Tibial nerve (tissue), 4 donors: ENCODE measurements at regions not wholly inside any gene's neighbourhood (a gene's known extent, or its start where the extent isn't known, plus 50 kb on each side); places are given as distances from the start of the nearest gene placed in this dataset.

Experiments used
- EP300 ChIP-seq, 2 donors: sonication (generic); formaldehyde crosslinking; IDR thresholded peaks; one replicate each; pipeline ENCODE4 v1.6.1; 2017; ENCODE audit warnings: antibody characterized with exemption in 2 of 2, mild to moderate bottlenecking in 1 of 2
- TF ChIP-seq, protein P1 (sequence below), 5 experiments: fragments of 200-600 bp in 3 of 5; fragments of 450-650 bp in 2 of 5; sonication (generic) in 3 of 5; IDR thresholded peaks; one replicate each; pipeline ENCODE4 v1.5.1; 2016 to 2019; ENCODE audit warnings: antibody characterized with exemption in 5 of 5, mild to moderate bottlenecking in 3 of 5, moderate library complexity in 2 of 5

DNA sequence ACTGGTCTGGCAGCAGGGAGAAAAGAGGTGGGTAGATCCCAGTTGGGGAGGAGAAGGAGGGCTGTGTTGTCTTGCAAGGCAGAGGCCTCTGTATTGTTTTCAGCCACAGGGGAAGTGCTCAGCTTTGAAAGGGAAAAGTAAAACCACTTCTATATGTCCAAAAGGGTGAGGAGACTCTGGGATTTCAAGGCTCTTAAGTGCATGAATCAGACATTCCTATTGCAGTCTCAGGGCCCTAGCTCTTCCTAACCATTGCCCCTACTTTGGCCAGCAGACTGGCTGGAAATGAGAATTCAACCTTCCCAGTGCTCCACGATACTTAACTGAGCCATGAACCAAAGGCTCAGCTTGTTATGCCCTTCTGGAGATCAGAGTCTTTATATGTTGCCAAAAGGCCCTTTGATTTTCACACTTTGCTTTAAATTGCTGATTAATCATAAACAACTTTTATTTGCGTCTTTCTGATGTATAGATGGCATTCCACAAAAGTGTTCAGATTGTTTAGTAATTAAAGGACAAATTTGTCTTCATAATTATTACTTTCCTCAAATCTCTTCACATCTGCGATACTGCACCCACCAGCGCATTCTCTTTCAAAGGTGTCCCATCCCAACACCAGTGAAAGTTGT, 313.8 kb upstream of the MMADHC start:
- TF ChIP-seq, protein P1, sequence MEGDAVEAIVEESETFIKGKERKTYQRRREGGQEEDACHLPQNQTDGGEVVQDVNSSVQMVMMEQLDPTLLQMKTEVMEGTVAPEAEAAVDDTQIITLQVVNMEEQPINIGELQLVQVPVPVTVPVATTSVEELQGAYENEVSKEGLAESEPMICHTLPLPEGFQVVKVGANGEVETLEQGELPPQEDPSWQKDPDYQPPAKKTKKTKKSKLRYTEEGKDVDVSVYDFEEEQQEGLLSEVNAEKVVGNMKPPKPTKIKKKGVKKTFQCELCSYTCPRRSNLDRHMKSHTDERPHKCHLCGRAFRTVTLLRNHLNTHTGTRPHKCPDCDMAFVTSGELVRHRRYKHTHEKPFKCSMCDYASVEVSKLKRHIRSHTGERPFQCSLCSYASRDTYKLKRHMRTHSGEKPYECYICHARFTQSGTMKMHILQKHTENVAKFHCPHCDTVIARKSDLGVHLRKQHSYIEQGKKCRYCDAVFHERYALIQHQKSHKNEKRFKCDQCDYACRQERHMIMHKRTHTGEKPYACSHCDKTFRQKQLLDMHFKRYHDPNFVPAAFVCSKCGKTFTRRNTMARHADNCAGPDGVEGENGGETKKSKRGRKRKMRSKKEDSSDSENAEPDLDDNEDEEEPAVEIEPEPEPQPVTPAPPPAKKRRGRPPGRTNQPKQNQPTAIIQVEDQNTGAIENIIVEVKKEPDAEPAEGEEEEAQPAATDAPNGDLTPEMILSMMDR (IDR thresholded peaks at IDR 0.05): no peak
- TF ChIP-seq EP300 (IDR thresholded peaks at IDR 0.05): no peak
